ENCODE measurements at regions not wholly inside any gene's neighbourhood (a gene's known extent, or its start where the extent isn't known, plus 50 kb on each side); places are given as distances from the start of the nearest gene placed in this dataset.

DNA sequence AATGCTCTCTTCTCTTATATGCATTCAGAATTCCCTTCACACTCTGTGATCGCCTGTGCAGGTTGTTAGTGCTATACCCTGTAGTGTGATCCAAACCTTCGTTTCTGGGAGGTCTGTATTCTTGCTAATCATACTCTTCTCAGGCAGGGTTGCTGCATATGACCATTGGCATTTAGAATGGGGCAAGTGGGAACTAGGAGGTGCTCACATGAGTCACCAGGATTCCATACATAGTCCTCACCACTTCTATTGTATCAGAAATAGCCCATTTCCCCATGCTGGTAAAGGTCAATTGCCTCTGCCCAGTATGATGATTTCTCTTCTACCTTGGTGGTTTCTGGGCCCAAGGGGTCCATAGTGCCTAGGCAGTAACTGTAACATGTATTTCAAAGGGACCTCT is 443.5 kb upstream of the CDH6 start:
- Histone ChIP-seq H3K27ac (ENCODE audit: low read depth in 2 of 2, low read length in 1 of 2) (no peak overlapping the region), H3F3A (replicated peaks; ENCODE audit: insufficient read depth) (no peaks in the 10 kb centered on the region), H3K9me3 (no peaks in the 10 kb centered on the region), H3K36me3 (replicated peaks in 1 of 2; ENCODE audit: control insufficient read depth in 1 of 2, insufficient read depth in 2 of 2, low read length in 1 of 2) (no peaks in the 10 kb centered on the region), H2AFZ (ENCODE audit: low read depth) (no peak overlapping the region), H3K4me1 (ENCODE audit: control insufficient read depth in 1 of 2, insufficient read depth in 2 of 2, low read depth in 1 of 2, low read length in 1 of 2) (no peaks in the 10 kb centered on the region), H3K9ac (no peak overlapping the region), H3K79me2 (ENCODE audit: insufficient read depth) (no peaks in the 10 kb centered on the region), H3K4me3 (ENCODE audit: low read depth in 2 of 2, low read length in 1 of 2) (no peak overlapping the region), H3K4me2 (no peak overlapping the region), H3K9me2 (no peaks in the 10 kb centered on the region), H4K20me1 (ENCODE audit: insufficient read depth) (no peaks in the 10 kb centered on the region), H3K27me3 (ENCODE audit: insufficient read depth) (no peaks in the 10 kb centered on the region)
- CTCF ChIA-PET = no interaction called here
- 4% methylated on average over 2 of the region's 2 CpGs for WGBS (ENCODE audit: low lambda C conversion rate)
- no peak for DNase-seq
- POLR2A ChIA-PET = no interaction called here
- TF ChIP-seq FOXJ3 (CRISPR knock-in tag; IDR thresholded peaks at IDR 0.05) (no peak), RCOR1 (IDR thresholded peaks at IDR 0.05; ENCODE audit: low read length) (no peak), TCF12 (IDR thresholded peaks at IDR 0.05) (no peak), MXI1 (IDR thresholded peaks at IDR 0.05; ENCODE audit: low read depth, low read length) (no peak), NFIC (IDR thresholded peaks at IDR 0.05; ENCODE audit: borderline replicate concordance) (no peak), EZH2phosphoT487 (IDR thresholded peaks at IDR 0.05; ENCODE audit: borderline replicate concordance, low read depth) (no peak), RAD21 (IDR thresholded peaks at IDR 0.05; ENCODE audit: low read length) (no peak), RXRA (IDR thresholded peaks at IDR 0.05; ENCODE audit: borderline replicate concordance, low read depth) (no peak), JUND (IDR thresholded peaks at IDR 0.05) (no peak), GABPA (IDR thresholded peaks at IDR 0.05; ENCODE audit: low read depth) (no peak), TEAD4 (IDR thresholded peaks at IDR 0.05; ENCODE audit: borderline replicate concordance, insufficient read depth) (no peak), CHD2 (IDR thresholded peaks at IDR 0.05; ENCODE audit: low read length, partially characterized antibody) (no peak), GATA2 (CRISPR knock-in tag; IDR thresholded peaks at IDR 0.05) (no peak)
- TF ChIP-seq, protein P1, sequence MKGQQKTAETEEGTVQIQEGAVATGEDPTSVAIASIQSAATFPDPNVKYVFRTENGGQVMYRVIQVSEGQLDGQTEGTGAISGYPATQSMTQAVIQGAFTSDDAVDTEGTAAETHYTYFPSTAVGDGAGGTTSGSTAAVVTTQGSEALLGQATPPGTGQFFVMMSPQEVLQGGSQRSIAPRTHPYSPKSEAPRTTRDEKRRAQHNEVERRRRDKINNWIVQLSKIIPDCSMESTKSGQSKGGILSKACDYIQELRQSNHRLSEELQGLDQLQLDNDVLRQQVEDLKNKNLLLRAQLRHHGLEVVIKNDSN (IDR thresholded peaks at IDR 0.05; ENCODE audit: borderline replicate concordance, low read depth) = no peak
- TF ChIP-seq, protein P2, sequence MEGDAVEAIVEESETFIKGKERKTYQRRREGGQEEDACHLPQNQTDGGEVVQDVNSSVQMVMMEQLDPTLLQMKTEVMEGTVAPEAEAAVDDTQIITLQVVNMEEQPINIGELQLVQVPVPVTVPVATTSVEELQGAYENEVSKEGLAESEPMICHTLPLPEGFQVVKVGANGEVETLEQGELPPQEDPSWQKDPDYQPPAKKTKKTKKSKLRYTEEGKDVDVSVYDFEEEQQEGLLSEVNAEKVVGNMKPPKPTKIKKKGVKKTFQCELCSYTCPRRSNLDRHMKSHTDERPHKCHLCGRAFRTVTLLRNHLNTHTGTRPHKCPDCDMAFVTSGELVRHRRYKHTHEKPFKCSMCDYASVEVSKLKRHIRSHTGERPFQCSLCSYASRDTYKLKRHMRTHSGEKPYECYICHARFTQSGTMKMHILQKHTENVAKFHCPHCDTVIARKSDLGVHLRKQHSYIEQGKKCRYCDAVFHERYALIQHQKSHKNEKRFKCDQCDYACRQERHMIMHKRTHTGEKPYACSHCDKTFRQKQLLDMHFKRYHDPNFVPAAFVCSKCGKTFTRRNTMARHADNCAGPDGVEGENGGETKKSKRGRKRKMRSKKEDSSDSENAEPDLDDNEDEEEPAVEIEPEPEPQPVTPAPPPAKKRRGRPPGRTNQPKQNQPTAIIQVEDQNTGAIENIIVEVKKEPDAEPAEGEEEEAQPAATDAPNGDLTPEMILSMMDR (IDR thresholded peaks at IDR 0.05) = no peak
- TF ChIP-seq, protein P3, sequence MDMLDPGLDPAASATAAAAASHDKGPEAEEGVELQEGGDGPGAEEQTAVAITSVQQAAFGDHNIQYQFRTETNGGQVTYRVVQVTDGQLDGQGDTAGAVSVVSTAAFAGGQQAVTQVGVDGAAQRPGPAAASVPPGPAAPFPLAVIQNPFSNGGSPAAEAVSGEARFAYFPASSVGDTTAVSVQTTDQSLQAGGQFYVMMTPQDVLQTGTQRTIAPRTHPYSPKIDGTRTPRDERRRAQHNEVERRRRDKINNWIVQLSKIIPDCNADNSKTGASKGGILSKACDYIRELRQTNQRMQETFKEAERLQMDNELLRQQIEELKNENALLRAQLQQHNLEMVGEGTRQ (IDR thresholded peaks at IDR 0.05; ENCODE audit: borderline replicate concordance, low read depth, low read length) = no peak
- TF ChIP-seq, protein P4, sequence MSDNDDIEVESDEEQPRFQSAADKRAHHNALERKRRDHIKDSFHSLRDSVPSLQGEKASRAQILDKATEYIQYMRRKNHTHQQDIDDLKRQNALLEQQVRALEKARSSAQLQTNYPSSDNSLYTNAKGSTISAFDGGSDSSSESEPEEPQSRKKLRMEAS (IDR thresholded peaks at IDR 0.05; ENCODE audit: low read depth) = no peak
- TF ChIP-seq, protein P5, sequence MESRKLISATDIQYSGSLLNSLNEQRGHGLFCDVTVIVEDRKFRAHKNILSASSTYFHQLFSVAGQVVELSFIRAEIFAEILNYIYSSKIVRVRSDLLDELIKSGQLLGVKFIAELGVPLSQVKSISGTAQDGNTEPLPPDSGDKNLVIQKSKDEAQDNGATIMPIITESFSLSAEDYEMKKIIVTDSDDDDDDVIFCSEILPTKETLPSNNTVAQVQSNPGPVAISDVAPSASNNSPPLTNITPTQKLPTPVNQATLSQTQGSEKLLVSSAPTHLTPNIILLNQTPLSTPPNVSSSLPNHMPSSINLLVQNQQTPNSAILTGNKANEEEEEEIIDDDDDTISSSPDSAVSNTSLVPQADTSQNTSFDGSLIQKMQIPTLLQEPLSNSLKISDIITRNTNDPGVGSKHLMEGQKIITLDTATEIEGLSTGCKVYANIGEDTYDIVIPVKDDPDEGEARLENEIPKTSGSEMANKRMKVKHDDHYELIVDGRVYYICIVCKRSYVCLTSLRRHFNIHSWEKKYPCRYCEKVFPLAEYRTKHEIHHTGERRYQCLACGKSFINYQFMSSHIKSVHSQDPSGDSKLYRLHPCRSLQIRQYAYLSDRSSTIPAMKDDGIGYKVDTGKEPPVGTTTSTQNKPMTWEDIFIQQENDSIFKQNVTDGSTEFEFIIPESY (IDR thresholded peaks at IDR 0.05; ENCODE audit: borderline replicate concordance, low read depth) = no peak

All from SK-N-SH (cell line).